GM21367 (cell line): ENCODE measurements at regions not wholly inside any gene's neighbourhood (a gene's known extent, or its start where the extent isn't known, plus 50 kb on each side); places are given as distances from the start of the nearest gene placed in this dataset.
"Not testable (repeated sequence)": the region's sequence is repeated elsewhere in the genome, so short reads cannot be mapped to it uniquely, and the experiment has no call there.

Experiments used
- ATAC-seq: cut with Tn5 transposase; IDR thresholded peaks from one replicate; pipeline ENCODE4 v1.9.1; 2021; ENCODE audit not compliant: unreplicated experiment

GRCh38 chr2:140178234-140178633 lies 1398.0 kb upstream of the NXPH2 start:
- ATAC-seq: no peak

- no peak for ATAC-seq
Measured at GRCh38 chr2:140177086-140177485, 1396.9 kb upstream of the NXPH2 start.

GRCh38 chr2:140173790-140174189 lies 1393.6 kb upstream of the NXPH2 start:
- ATAC-seq: no peak

GRCh38 chr2:140164449-140164848 lies 1384.3 kb upstream of the NXPH2 start:
- ATAC-seq: no peak

GRCh38 chr2:140158259-140158658 lies 1378.1 kb upstream of the NXPH2 start:
- ATAC-seq: no peak

- no peak for ATAC-seq
Measured at GRCh38 chr2:140157816-140158215, 1377.6 kb upstream of the NXPH2 start.

GRCh38 chr2:140154706-140155105 lies 1374.5 kb upstream of the NXPH2 start:
- no peak for ATAC-seq

- no peak for ATAC-seq
Measured at GRCh38 chr2:140154271-140154670, 1374.1 kb upstream of the NXPH2 start.

- ATAC-seq: no peak
Measured at GRCh38 chr2:140144611-140145010, 1364.4 kb upstream of the NXPH2 start.

- no peak for ATAC-seq
Measured at GRCh38 chr2:140138736-140139135, 1358.5 kb upstream of the NXPH2 start.

GRCh38 chr2:140136861-140137260 lies 1356.7 kb upstream of the NXPH2 start:
- ATAC-seq: no peak

GRCh38 chr2:140136366-140136765 lies 1356.2 kb upstream of the NXPH2 start:
- ATAC-seq: no peak

GRCh38 chr2:140128909-140129308 lies 1348.7 kb upstream of the NXPH2 start:
- ATAC-seq: no peak

GRCh38 chr2:140122001-140122400 lies 1341.8 kb upstream of the NXPH2 start:
- ATAC-seq: no peak

GRCh38 chr2:140117386-140117785 lies 1337.2 kb upstream of the NXPH2 start:
- no peak for ATAC-seq

- no peak for ATAC-seq
Measured at GRCh38 chr2:140108706-140109475, 1328.7 kb upstream of the NXPH2 start.

GRCh38 chr2:140091926-140092325 lies 1311.7 kb upstream of the NXPH2 start:
- no peak for ATAC-seq

GRCh38 chr2:140086964-140087363 lies 1306.8 kb upstream of the NXPH2 start:
- ATAC-seq: no peak

- no peak for ATAC-seq
Measured at GRCh38 chr2:140085674-140086073, 1305.5 kb upstream of the NXPH2 start.

GRCh38 chr2:140079038-140079437 lies 1298.8 kb upstream of the NXPH2 start:
- ATAC-seq: no peak

GRCh38 chr2:140076164-140076563 lies 1296.0 kb upstream of the NXPH2 start:
- ATAC-seq: no peak

GRCh38 chr2:140073763-140074162 lies 1293.6 kb upstream of the NXPH2 start:
- not testable (repeated sequence) for ATAC-seq

- ATAC-seq: no peak
Measured at GRCh38 chr2:140067661-140068060, 1287.5 kb upstream of the NXPH2 start.
